Activated naive CD4-positive, alpha-beta T cell treated with anti-CD3 and anti-CD28 coated beads, Interleukin-2, amount 10 ng/mL, durations not matched to agents 7 days and 5 days (primary cell): ENCODE measurements at regions not wholly inside any gene's neighbourhood (a gene's known extent, or its start where the extent isn't known, plus 50 kb on each side); places are given as distances from the start of the nearest gene placed in this dataset.

Experiments used
- CTCF ChIA-PET: fragments of 350-600 bp; sonication (Branson Sonifier 250); formaldehyde crosslinking; loops from one replicate; lab custom pipeline; 2021; ENCODE audit warnings: antibody characterized with exemption; lab: Charles Lee
- DNase-seq: peaks from one replicate; pipeline ENCODE4 v3.0.0-alpha.2; 2020
- H3K27ac Mint-ChIP-seq: one replicate; pipeline ENCODE4 v1.8.0; 2021; ENCODE audit warnings: mild to moderate bottlenecking, moderate library complexity, mixed read lengths
- H3K27me3 Mint-ChIP-seq: one replicate; pipeline ENCODE4 v1.8.0; 2021; ENCODE audit warnings: mild to moderate bottlenecking, mixed read lengths
- H3K36me3 Mint-ChIP-seq: one replicate; pipeline ENCODE4 v1.8.0; 2021; ENCODE audit warnings: mixed read lengths
- H3K4me1 Mint-ChIP-seq: one replicate; pipeline ENCODE4 v1.8.0; 2021; ENCODE audit warnings: mixed read lengths
- H3K4me3 Mint-ChIP-seq: one replicate; pipeline ENCODE4 v1.8.0; 2021; ENCODE audit warnings: mild to moderate bottlenecking, moderate library complexity, mixed read lengths
- H3K9me3 Mint-ChIP-seq: one replicate; pipeline ENCODE4 v1.8.0; 2021; ENCODE audit warnings: mixed read lengths

- H3K27ac Mint-ChIP-seq: no peak overlapping the region
These were observed 155.4 kb upstream of the FAM241A start for GRCh38 chr4:111989817-111990216.

DNA sequence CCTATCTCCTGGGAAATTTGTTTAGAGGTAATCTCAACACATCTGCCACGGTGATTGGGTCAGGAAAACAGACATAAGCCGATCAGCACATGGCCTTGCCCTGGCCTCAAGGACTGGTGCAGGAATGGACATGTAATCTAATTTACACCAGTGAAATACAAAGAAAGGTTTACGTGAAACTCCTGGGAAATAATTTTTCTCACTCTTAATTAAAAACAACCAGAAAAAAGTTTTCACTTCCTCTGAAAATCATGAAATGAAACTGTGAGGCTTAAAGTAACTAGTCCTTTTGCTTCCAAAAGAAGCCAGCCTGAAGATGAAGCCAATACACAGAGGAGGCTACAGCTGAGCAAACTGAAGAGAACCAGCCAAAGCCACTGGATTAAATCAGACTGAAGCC lies 154.1 kb upstream of the FAM241A start:
- DNase-seq: no peak
- H3K27me3 Mint-ChIP-seq: peaks cover 2% of the 10 kb centered on the region
- no peaks in the 10 kb centered on the region for H3K36me3 Mint-ChIP-seq
- CTCF ChIA-PET: no interaction called here
- H3K4me3 Mint-ChIP-seq: no peak overlapping the region
- H3K9me3 Mint-ChIP-seq: no peaks in the 10 kb centered on the region
- no peaks in the 10 kb centered on the region for H3K4me1 Mint-ChIP-seq
- H3K27ac Mint-ChIP-seq: no peak overlapping the region

More at GRCh38 chr4:111989817-111990216, 155.4 kb upstream of the FAM241A start:
- no peaks in the 10 kb centered on the region for H3K4me1 Mint-ChIP-seq
- CTCF ChIA-PET: no interaction called here
- H3K27me3 Mint-ChIP-seq: peaks cover 12% of the 10 kb centered on the region
- no peak for DNase-seq
- H3K9me3 Mint-ChIP-seq: no peaks in the 10 kb centered on the region
- no peaks in the 10 kb centered on the region for H3K36me3 Mint-ChIP-seq
- H3K4me3 Mint-ChIP-seq: no peak overlapping the region

DNA sequence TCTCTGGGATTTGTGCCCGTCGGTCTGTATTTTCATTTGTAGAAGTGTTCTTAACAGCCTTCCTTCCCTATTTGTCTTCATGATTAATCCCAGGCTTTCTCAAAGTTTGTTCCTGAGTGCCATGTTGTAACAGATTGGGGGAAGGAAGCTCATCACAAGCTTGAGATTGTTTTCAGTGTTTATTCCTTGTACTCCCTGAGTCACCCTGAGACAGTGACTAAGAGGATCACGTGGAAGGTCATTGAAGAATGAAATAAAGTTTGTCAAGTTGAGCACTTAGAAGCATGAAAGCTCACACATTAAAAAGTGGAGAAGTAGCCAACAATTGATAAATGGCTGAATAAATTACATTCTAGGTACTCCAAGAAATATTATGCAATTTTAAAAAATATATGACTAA lies 153.5 kb upstream of the FAM241A start:
- CTCF ChIA-PET: no interaction called here
- H3K4me1 Mint-ChIP-seq: no peaks in the 10 kb centered on the region
- no peak overlapping the region for H3K4me3 Mint-ChIP-seq
- DNase-seq: no peak
- H3K27ac Mint-ChIP-seq: no peak overlapping the region
- no peaks in the 10 kb centered on the region for H3K9me3 Mint-ChIP-seq
- no peaks in the 10 kb centered on the region for H3K27me3 Mint-ChIP-seq
- no peaks in the 10 kb centered on the region for H3K36me3 Mint-ChIP-seq

GRCh38 chr4:111992351-111993168 lies 152.7 kb upstream of the FAM241A start:
- Mint-ChIP-seq H3K27me3 (peaks cover 2% of the 10 kb centered on the region), H3K4me1 (no peaks in the 10 kb centered on the region), H3K27ac (no peak overlapping the region), H3K4me3 (no peak overlapping the region), H3K9me3 (no peaks in the 10 kb centered on the region), H3K36me3 (no peaks in the 10 kb centered on the region)
- no peak for DNase-seq
- CTCF ChIA-PET: no interaction called here

DNA sequence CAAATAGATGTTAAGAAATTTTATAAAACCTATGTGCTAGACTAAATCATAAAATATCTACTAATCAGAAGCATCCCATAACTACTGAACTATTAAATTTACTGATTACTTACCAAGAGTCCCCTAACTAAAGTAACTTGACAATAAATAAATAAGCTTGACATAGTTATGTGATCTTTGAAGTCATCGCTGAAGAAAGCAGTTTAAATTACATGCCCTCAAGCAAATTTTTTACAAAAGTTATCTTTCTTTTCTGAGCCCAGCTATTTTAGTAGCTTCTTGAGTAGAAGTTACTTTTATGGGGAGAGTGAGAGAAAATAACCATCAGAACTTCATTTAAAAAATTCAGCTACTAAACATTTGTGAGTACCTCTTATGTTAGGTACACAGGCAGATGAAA lies 150.9 kb upstream of the FAM241A start:
- Mint-ChIP-seq H3K9me3 (peaks cover 5% of the 10 kb centered on the region), H3K36me3 (no peaks in the 10 kb centered on the region), H3K4me1 (no peaks in the 10 kb centered on the region), H3K27ac (no peak overlapping the region), H3K4me3 (no peak overlapping the region), H3K27me3 (peaks cover 4% of the 10 kb centered on the region)
- DNase-seq: no peak
- CTCF ChIA-PET: no interaction called here

DNA sequence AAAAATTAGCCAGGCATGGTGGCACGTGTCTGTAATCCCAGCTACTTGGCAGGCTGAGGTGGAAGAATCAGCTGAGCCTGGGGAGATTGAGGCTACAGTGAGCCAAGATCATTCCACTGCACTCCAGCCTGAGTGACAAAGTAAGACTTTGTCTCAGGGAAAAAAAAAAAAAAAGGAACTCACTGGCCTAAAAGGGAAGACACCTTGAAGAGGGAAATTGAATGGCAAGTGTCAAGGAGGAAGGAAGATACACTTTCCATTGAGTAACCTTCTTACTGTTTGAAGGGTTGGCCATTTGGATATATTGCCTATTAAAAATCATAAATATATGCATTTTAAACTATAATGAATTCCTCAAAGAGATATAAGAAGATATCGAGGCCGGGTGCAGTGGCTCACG lies 147.5 kb upstream of the FAM241A start:
- Mint-ChIP-seq H3K9me3 (peaks cover 5% of the 10 kb centered on the region), H3K36me3 (no peaks in the 10 kb centered on the region), H3K27ac (no peak overlapping the region), H3K4me1 (no peaks in the 10 kb centered on the region), H3K27me3 (peaks cover 4% of the 10 kb centered on the region), H3K4me3 (no peak overlapping the region)
- no peak for DNase-seq
- CTCF ChIA-PET: no interaction called here

GRCh38 chr4:111999801-112000200 lies 145.5 kb upstream of the FAM241A start:
- H3K27ac Mint-ChIP-seq: no peak overlapping the region
- no peak for DNase-seq
- no peaks in the 10 kb centered on the region for H3K4me1 Mint-ChIP-seq
- CTCF ChIA-PET: no interaction called here
- peaks cover 5% of the 10 kb centered on the region for H3K9me3 Mint-ChIP-seq
- H3K27me3 Mint-ChIP-seq: peaks cover 4% of the 10 kb centered on the region
- H3K4me3 Mint-ChIP-seq: no peak overlapping the region
- no peaks in the 10 kb centered on the region for H3K36me3 Mint-ChIP-seq

GRCh38 chr4:112001041-112001440 lies 144.2 kb upstream of the FAM241A start:
- Mint-ChIP-seq H3K9me3 (peaks cover 5% of the 10 kb centered on the region), H3K4me3 (no peak overlapping the region), H3K27ac (no peak overlapping the region), H3K36me3 (no peaks in the 10 kb centered on the region), H3K4me1 (no peaks in the 10 kb centered on the region), H3K27me3 (peaks cover 4% of the 10 kb centered on the region)
- DNase-seq: no peak
- CTCF ChIA-PET: no interaction called here

DNA sequence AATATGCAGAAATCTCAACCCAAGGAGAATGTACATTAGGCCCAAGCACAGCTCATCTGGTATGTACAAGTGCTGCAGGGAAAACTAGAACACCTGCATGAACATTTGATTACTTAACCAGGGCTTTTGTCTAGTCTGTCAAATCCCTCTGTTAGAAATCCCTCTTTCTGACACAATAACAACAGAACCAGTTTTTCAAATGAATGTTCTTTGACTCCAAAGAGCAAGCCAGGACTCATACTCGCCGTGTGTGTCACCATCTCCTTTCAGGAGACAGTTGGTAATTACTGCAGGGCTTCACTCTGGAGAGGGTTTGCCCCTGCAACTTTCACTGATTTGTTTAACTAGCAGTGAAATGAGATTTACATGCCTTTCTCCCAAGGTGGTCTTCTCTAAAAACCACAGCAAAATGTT lies 143.0 kb upstream of the FAM241A start:
- Mint-ChIP-seq H3K36me3 (no peaks in the 10 kb centered on the region), H3K4me1 (no peaks in the 10 kb centered on the region), H3K27me3 (peaks cover 4% of the 10 kb centered on the region), H3K4me3 (no peak overlapping the region), H3K9me3 (peaks cover 5% of the 10 kb centered on the region), H3K27ac (no peak overlapping the region)
- DNase-seq: no peak
- CTCF ChIA-PET: no interaction called here

- no peak for DNase-seq
- no peaks in the 10 kb centered on the region for H3K27me3 Mint-ChIP-seq
- H3K4me1 Mint-ChIP-seq: no peaks in the 10 kb centered on the region
- no peak overlapping the region for H3K27ac Mint-ChIP-seq
- no peak overlapping the region for H3K4me3 Mint-ChIP-seq
- H3K9me3 Mint-ChIP-seq: peaks cover 5% of the 10 kb centered on the region
- CTCF ChIA-PET: no interaction called here
- H3K36me3 Mint-ChIP-seq: no peaks in the 10 kb centered on the region
These were observed 141.9 kb upstream of the FAM241A start for GRCh38 chr4:112003231-112003907.

GRCh38 chr4:112005027-112005426 lies 140.2 kb upstream of the FAM241A start:
- Mint-ChIP-seq H3K27me3 (no peaks in the 10 kb centered on the region), H3K27ac (no peak overlapping the region), H3K9me3 (no peaks in the 10 kb centered on the region), H3K4me3 (no peak overlapping the region), H3K4me1 (no peaks in the 10 kb centered on the region), H3K36me3 (no peaks in the 10 kb centered on the region)
- CTCF ChIA-PET: no interaction called here
- DNase-seq: no peak

- no peak overlapping the region for H3K4me3 Mint-ChIP-seq
- CTCF ChIA-PET: interaction anchor here (0.8 kb wide), 1 partner anchor 22 kb away, joined by 3 read pairs; no protein-coding TSS in a partner anchor
- H3K36me3 Mint-ChIP-seq: no peaks in the 10 kb centered on the region
- H3K9me3 Mint-ChIP-seq: no peaks in the 10 kb centered on the region
- no peaks in the 10 kb centered on the region for H3K4me1 Mint-ChIP-seq
- H3K27me3 Mint-ChIP-seq: no peaks in the 10 kb centered on the region
- no peak for DNase-seq
- H3K27ac Mint-ChIP-seq: no peak overlapping the region
These were observed 137.9 kb upstream of the FAM241A start for GRCh38 chr4:112007391-112007790.

DNA sequence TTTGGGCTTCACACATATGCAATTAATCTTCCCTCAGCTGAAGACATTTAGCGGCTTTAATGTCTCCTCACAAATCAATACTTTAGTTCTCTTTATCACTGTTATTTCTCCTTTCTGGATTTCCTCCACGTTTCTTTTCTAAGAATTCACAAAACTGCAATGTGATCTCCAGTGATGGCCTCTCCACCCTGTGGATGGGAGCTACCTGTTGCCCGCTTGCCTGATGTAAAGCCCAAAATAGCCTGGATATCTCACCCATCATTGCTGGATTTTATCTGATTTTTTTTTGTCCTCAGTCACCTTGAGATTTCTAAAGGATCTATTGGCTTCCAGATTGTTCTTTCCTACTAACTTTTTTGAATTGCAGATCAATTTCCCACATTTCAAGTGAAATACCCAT lies 129.3 kb upstream of the FAM241A start:
- Mint-ChIP-seq H3K9me3 (no peaks in the 10 kb centered on the region), H3K36me3 (no peaks in the 10 kb centered on the region), H3K4me3 (no peak overlapping the region), H3K4me1 (no peaks in the 10 kb centered on the region), H3K27ac (no peak overlapping the region), H3K27me3 (no peaks in the 10 kb centered on the region)
- CTCF ChIA-PET: no interaction called here
- DNase-seq: no peak

DNA sequence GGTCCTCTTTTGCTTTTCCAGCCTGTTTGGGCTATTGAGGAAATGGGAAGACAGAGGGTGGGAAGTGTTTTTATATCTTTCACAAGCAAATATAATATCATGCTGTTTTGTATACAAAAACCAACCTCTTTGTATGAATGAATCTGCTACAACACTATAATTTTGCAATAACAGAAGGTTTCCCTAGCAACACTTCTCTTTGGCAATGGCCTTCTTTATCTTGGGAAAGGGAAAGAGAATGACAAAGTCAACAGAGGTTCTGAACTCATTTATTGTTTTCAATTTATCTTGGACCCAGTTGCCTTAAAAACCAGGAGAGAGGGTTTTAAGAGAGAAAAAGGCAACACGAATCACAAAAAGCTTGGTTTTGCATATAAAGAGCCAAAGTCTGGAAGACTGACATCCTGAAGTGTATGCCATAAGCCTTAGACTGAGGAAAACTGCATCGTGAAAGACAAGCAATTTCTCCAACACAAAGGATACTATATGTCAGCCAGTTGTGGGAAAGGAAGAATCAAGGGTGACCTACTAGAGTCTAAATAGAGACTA lies 121.8 kb upstream of the FAM241A start:
- DNase-seq: no peak
- H3K4me1 Mint-ChIP-seq: no peaks in the 10 kb centered on the region
- H3K4me3 Mint-ChIP-seq: no peak overlapping the region
- H3K9me3 Mint-ChIP-seq: no peaks in the 10 kb centered on the region
- H3K36me3 Mint-ChIP-seq: no peaks in the 10 kb centered on the region
- no peak overlapping the region for H3K27ac Mint-ChIP-seq
- CTCF ChIA-PET: no interaction called here
- H3K27me3 Mint-ChIP-seq: no peaks in the 10 kb centered on the region

DNA sequence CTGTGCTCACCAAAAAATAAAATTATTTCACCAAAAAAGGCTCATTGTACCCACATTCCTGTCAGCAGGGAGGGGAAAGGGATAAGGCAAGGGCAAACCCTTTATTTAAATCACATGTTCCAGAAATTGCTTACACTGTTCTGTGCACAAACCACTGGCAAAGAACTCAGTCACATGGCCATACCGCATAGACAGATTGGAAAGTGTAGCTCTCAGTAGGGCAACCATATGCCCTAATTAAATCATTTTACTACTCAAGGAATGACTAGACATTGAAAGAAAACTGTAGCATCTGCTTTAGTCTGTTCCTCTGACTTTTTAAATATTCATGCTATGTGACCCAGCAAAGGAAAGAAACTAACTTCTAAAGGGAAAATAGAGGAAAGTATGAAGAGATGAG lies 119.2 kb upstream of the FAM241A start:
- no peak overlapping the region for H3K27ac Mint-ChIP-seq

More for the DNA sequence above, 119.2 kb upstream of the FAM241A start:
- Mint-ChIP-seq H3K9me3 (no peaks in the 10 kb centered on the region), H3K4me3 (no peak overlapping the region), H3K4me1 (no peaks in the 10 kb centered on the region), H3K36me3 (no peaks in the 10 kb centered on the region), H3K27me3 (no peaks in the 10 kb centered on the region)
- no peak for DNase-seq
- CTCF ChIA-PET: no interaction called here
